ENCODE measurements at regions not wholly inside any gene's neighbourhood (a gene's known extent, or its start where the extent isn't known, plus 50 kb on each side); places are given as distances from the start of the nearest gene placed in this dataset.

- H3K23me2 ChIP-seq (ENCODE audit: low read depth, low read length): peaks cover 3% of the 10 kb centered on the region; the same call in 1 of the 2 replicates
- no peak overlapping the region for H3K4me3 ChIP-seq (ENCODE audit: extremely low read depth in 1 of 4, insufficient read depth in 2 of 4, low read depth in 3 of 4, low read length in 4 of 4)
- H3K36me3 ChIP-seq (ENCODE audit: control insufficient read depth in 2 of 4, insufficient read depth in 4 of 4, low read length in 3 of 4): no peaks in the 10 kb centered on the region
- H3K4me1 ChIP-seq (replicated peaks in 1 of 4; ENCODE audit: control insufficient read depth in 3 of 4, insufficient read depth in 4 of 4, low read length in 3 of 4): no peaks in the 10 kb centered on the region
- no peak overlapping the region for H2BK15ac ChIP-seq (ENCODE audit: low read length)
- no peak overlapping the region for H2AFZ ChIP-seq (ENCODE audit: low read length)
- no peaks in the 10 kb centered on the region for H3K79me1 ChIP-seq (ENCODE audit: low read depth, low read length)
- no peak for TF ChIP-seq CTCF (IDR thresholded peaks at IDR 0.05; ENCODE audit: control extremely low read depth in 1 of 3, insufficient read depth in 1 of 3, low read depth in 1 of 3, low read length in 3 of 3)
- WGBS, 2 experiments (ENCODE audit: extremely low coverage in 1 of 2, insufficient coverage in 1 of 2, insufficient read length in 1 of 2, insufficient replicate concordance in 2 of 2, low coverage in 1 of 2, low lambda C conversion rate in 2 of 2, missing lambda C conversion rate in 1 of 2): 87% methylated on average over 7 of the region's 7 CpGs; no CpG with 5 or more reads in 1 of the 2 experiments
- no peak overlapping the region for H2BK5ac ChIP-seq (ENCODE audit: low read depth, low read length)
- H2BK20ac ChIP-seq (ENCODE audit: low read length): no peak overlapping the region
- no peak overlapping the region for H4K8ac ChIP-seq (ENCODE audit: extremely low read depth, insufficient read depth, low read length)
- peak overlapping the region; percentile 44 for H3K4ac ChIP-seq (replicated peaks; ENCODE audit: insufficient read length, low read depth, low read length)
- H3K79me2 ChIP-seq (ENCODE audit: control insufficient read depth in 1 of 2, insufficient read depth in 2 of 2, low read length in 2 of 2): no peaks in the 10 kb centered on the region
- no peaks in the 10 kb centered on the region for H4K20me1 ChIP-seq (replicated peaks in 1 of 2; ENCODE audit: control insufficient read depth in 1 of 2, insufficient read depth in 2 of 2, low read length in 2 of 2)
- H2BK12ac ChIP-seq (ENCODE audit: low read depth, low read length): no peak overlapping the region
- no peak overlapping the region for H3K9ac ChIP-seq (replicated peaks in 1 of 4; ENCODE audit: extremely low read depth in 1 of 4, low read depth in 3 of 4, low read length in 3 of 4)
- H3K18ac ChIP-seq (ENCODE audit: extremely low read depth, low read length): no peak overlapping the region
- H2BK120ac ChIP-seq (replicated peaks; ENCODE audit: low read depth, low read length): no peak overlapping the region
- no peaks in the 10 kb centered on the region for H3K27me3 ChIP-seq (replicated peaks in 1 of 4; ENCODE audit: control insufficient read depth in 3 of 4, extremely low read depth in 1 of 4, insufficient read depth in 3 of 4, low read length in 3 of 4)
- DNase-seq (ENCODE audit: low read depth in 1 of 2, low spot score in 2 of 2) (no peak), FAIRE-seq (no peak)
- no peak overlapping the region for H4K91ac ChIP-seq (replicated peaks; ENCODE audit: insufficient read length, low read length)
- CTCF ChIA-PET (ENCODE audit: partially characterized antibody): no interaction called here
- no peak overlapping the region for H3K14ac ChIP-seq (ENCODE audit: insufficient read length)
- H4K5ac ChIP-seq (ENCODE audit: insufficient read length, low read depth, low read length): no peak overlapping the region
- H2AK5ac ChIP-seq (ENCODE audit: low read depth, low read length): no peak overlapping the region
- no peak overlapping the region for H3K23ac ChIP-seq (ENCODE audit: insufficient read length)
- POLR2A ChIA-PET (ENCODE audit: partially characterized antibody): no interaction called here
- no peak overlapping the region for H3K27ac ChIP-seq (ENCODE audit: low read depth, low read length)
- no peak overlapping the region for H3K56ac ChIP-seq (replicated peaks; ENCODE audit: insufficient read length, low read depth, low read length)
- no peak overlapping the region for H3K4me2 ChIP-seq (ENCODE audit: insufficient read depth in 1 of 2, low read depth in 2 of 2, low read length in 2 of 2)
- no peaks in the 10 kb centered on the region for H3K9me3 ChIP-seq (ENCODE audit: insufficient read depth in 2 of 2, low read depth in 1 of 2, low read length in 1 of 2)
Measured at GRCh38 chr11:112401036-112401769, 140.5 kb upstream of the PLET1 start.

Data from H1 (cell line).